SK-N-SH treated with all-trans-retinoic acid at 6 μM for 48 hours (cell line): ENCODE measurements at regions not wholly inside any gene's neighbourhood (a gene's known extent, or its start where the extent isn't known, plus 50 kb on each side); places are given as distances from the start of the nearest gene placed in this dataset.

Source experiments
- ATAC-seq: fragments of 200-7000 bp; cut with Tn5 transposase; 3 replicates; pipeline ENCODE4 v1.9.1; 2020; ENCODE audit warnings: mild to moderate bottlenecking, moderate library complexity
- ARNTL ChIP-seq: fragments of 450-650 bp; formaldehyde crosslinking; IDR thresholded peaks from 2 replicates; pipeline ENCODE4 v1.5.0; 2020; ENCODE audit warnings: low read depth, mild to moderate bottlenecking, moderate library complexity, borderline replicate concordance
- BACH2 ChIP-seq: fragments of 250-450 bp; sonication (Bioruptor Pico); IDR thresholded peaks from 2 replicates; pipeline ENCODE4 v1.9.0; 2021; ENCODE audit warnings: mild to moderate bottlenecking, borderline replicate concordance
- CREB5 ChIP-seq: fragments of 250-450 bp; sonication (Bioruptor Pico); IDR thresholded peaks from 2 replicates; pipeline ENCODE4 v1.5.1; 2020; ENCODE audit warnings: low read depth, mild to moderate bottlenecking, moderate library complexity
- CSDC2 ChIP-seq: fragments of 250-450 bp; sonication (Bioruptor Pico); IDR thresholded peaks from 2 replicates; pipeline ENCODE4 v1.5.0; 2020; ENCODE audit warnings: mild to moderate bottlenecking, moderate library complexity
- CSRNP3 ChIP-seq: fragments of 250-450 bp; sonication (Bioruptor Pico); IDR thresholded peaks from 2 replicates; pipeline ENCODE4 v1.5.1; 2021; ENCODE audit warnings: mild to moderate bottlenecking, moderate library complexity
- ESRRG ChIP-seq: fragments of 250-450 bp; sonication (Bioruptor Pico); IDR thresholded peaks from 2 replicates; pipeline ENCODE4 v1.6.1; 2021; ENCODE audit warnings: mild to moderate bottlenecking
- GLIS3 ChIP-seq: fragments of 250-450 bp; sonication (Bioruptor Pico); IDR thresholded peaks from 2 replicates; pipeline ENCODE4 v1.5.0; 2020; ENCODE audit warnings: mild to moderate bottlenecking, moderate library complexity
- ISL1 ChIP-seq: fragments of 250-450 bp; sonication (Bioruptor Pico); IDR thresholded peaks from 2 replicates; pipeline ENCODE4 v2.1.2; 2022; ENCODE audit warnings: mild to moderate bottlenecking, moderate library complexity
- OSR1 ChIP-seq: fragments of 250-450 bp; sonication (Bioruptor Pico); IDR thresholded peaks from 2 replicates; pipeline ENCODE4 v1.8.0; 2022; ENCODE audit warnings: moderate library complexity, mild to moderate bottlenecking, inconsistent platforms
- PATZ1 ChIP-seq: fragments of 250-450 bp; sonication (Bioruptor Pico); IDR thresholded peaks from 2 replicates; pipeline ENCODE4 v1.8.0; 2020; ENCODE audit warnings: mild to moderate bottlenecking, moderate library complexity, borderline replicate concordance
- POU6F1 ChIP-seq: fragments of 250-450 bp; sonication (Bioruptor Pico); IDR thresholded peaks from 2 replicates; pipeline ENCODE4 v1.8.0; 2021; ENCODE audit warnings: low read depth, mild to moderate bottlenecking, moderate library complexity, borderline replicate concordance
- PPARA ChIP-seq: fragments of 250-450 bp; sonication (Bioruptor Pico); IDR thresholded peaks from 2 replicates; pipeline ENCODE4 v1.5.0; 2020; ENCODE audit warnings: mild to moderate bottlenecking, borderline replicate concordance
- RARB ChIP-seq: fragments of 250-450 bp; sonication (Bioruptor Pico); IDR thresholded peaks from 2 replicates; pipeline ENCODE4 v1.8.0; 2021; ENCODE audit warnings: mild to moderate bottlenecking, moderate library complexity
- SNAI2 ChIP-seq: fragments of 250-450 bp; sonication (Bioruptor Pico); IDR thresholded peaks from 2 replicates; pipeline ENCODE4 v1.5.0; 2020; ENCODE audit warnings: mild to moderate bottlenecking, moderate library complexity
- TCF4 ChIP-seq: fragments of 250-450 bp; sonication (Bioruptor Pico); IDR thresholded peaks from 2 replicates; pipeline ENCODE4 v1.8.0; 2021; ENCODE audit warnings: mild to moderate bottlenecking, moderate library complexity, borderline replicate concordance
- TOX ChIP-seq: fragments of 250-450 bp; sonication (Bioruptor Pico); IDR thresholded peaks from 2 replicates; pipeline ENCODE4 v1.8.0; 2021; ENCODE audit warnings: mild to moderate bottlenecking, moderate library complexity, borderline replicate concordance
- TSHZ2 ChIP-seq: fragments of 250-450 bp; sonication (Bioruptor Pico); IDR thresholded peaks from 2 replicates; pipeline ENCODE4 v1.5.0; 2020; ENCODE audit warnings: mild to moderate bottlenecking, moderate library complexity
- ZC3H10 ChIP-seq: fragments of 250-450 bp; sonication (Bioruptor Pico); IDR thresholded peaks from 2 replicates; pipeline ENCODE4 v1.5.1; 2021; ENCODE audit warnings: mild to moderate bottlenecking, moderate library complexity
- ZFP30 ChIP-seq: fragments of 450-650 bp; formaldehyde crosslinking; IDR thresholded peaks from 2 replicates; pipeline ENCODE4 v1.5.0; 2022; ENCODE audit warnings: mild to moderate bottlenecking, moderate library complexity
- ZNF565 ChIP-seq: fragments of 450-650 bp; formaldehyde crosslinking; conservative IDR thresholded peaks from 2 replicates; pipeline ENCODE4 v1.5.0; 2020; ENCODE audit warnings: low read depth, mild to moderate bottlenecking, moderate library complexity
- ZNF70 ChIP-seq: fragments of 450-650 bp; formaldehyde crosslinking; IDR thresholded peaks from 2 replicates; pipeline ENCODE4 v1.5.0; 2020; ENCODE audit warnings: mild to moderate bottlenecking, moderate library complexity
- ZNF8 ChIP-seq: fragments of 450-650 bp; formaldehyde crosslinking; IDR thresholded peaks from 2 replicates; pipeline ENCODE4 v1.5.0; 2020; ENCODE audit warnings: mild to moderate bottlenecking, moderate library complexity

GRCh38 chr5:118698774-118699173, 289.6 kb downstream of the DTWD2 start:
- ATAC-seq: no peak
- no peak for TF ChIP-seq POU6F1 (CRISPR knock-in tag)

GRCh38 chr5:118696076-118696475, 292.3 kb downstream of the DTWD2 start:
- ATAC-seq: no peak
- TF ChIP-seq ZNF70 (CRISPR knock-in tag) (no peak), CSDC2 (CRISPR knock-in tag) (no peak), ZNF565 (CRISPR knock-in tag) (no peak), PPARA (CRISPR knock-in tag) (no peak), CSRNP3 (no peak), GLIS3 (CRISPR knock-in tag) (no peak), ZNF8 (no peak), OSR1 (no peak), SNAI2 (CRISPR knock-in tag) (no peak), BACH2 (CRISPR knock-in tag) (no peak), TOX (no peak), ESRRG (CRISPR knock-in tag) (no peak), CREB5 (CRISPR knock-in tag) (no peak), TCF4 (CRISPR knock-in tag) (no peak), ZC3H10 (CRISPR knock-in tag) (no peak), TSHZ2 (CRISPR knock-in tag) (no peak), ISL1 (CRISPR knock-in tag) (no peak), RARB (CRISPR knock-in tag) (no peak), POU6F1 (CRISPR knock-in tag) (no peak), ZFP30 (no peak)

- no peak; the same call in 2 of the 3 replicates for ATAC-seq
- no peak for TF ChIP-seq ARNTL (CRISPR knock-in tag)
- no peak for TF ChIP-seq CSDC2 (CRISPR knock-in tag)
- no peak for TF ChIP-seq CSRNP3
- TF ChIP-seq RARB (CRISPR knock-in tag): no peak
- TF ChIP-seq ZC3H10 (CRISPR knock-in tag): no peak
- TF ChIP-seq TOX: no peak
- TF ChIP-seq TCF4 (CRISPR knock-in tag): no peak
- TF ChIP-seq ISL1 (CRISPR knock-in tag): no peak
- TF ChIP-seq PATZ1 (CRISPR knock-in tag): no peak
- no peak for TF ChIP-seq ZNF8
- TF ChIP-seq ZNF565 (CRISPR knock-in tag): no peak
- TF ChIP-seq ZNF70 (CRISPR knock-in tag): no peak
- no peak for TF ChIP-seq ZFP30
- no peak for TF ChIP-seq BACH2 (CRISPR knock-in tag)
- TF ChIP-seq POU6F1 (CRISPR knock-in tag): no peak
Measured at GRCh38 chr5:118692811-118693342, 295.5 kb downstream of the DTWD2 start.
